ENCODE measurements at regions not wholly inside any gene's neighbourhood (a gene's known extent, or its start where the extent isn't known, plus 50 kb on each side); places are given as distances from the start of the nearest gene placed in this dataset.

GRCh38 chr17:13989138-13989537 lies 80.2 kb upstream of the COX10 start:
- Histone ChIP-seq H3K4me3 (no peak overlapping the region), H3K36me3 (no peaks in the 10 kb centered on the region), H3K4me1 (no peaks in the 10 kb centered on the region), H3K9me3 (no peaks in the 10 kb centered on the region), H3K27ac (no peak overlapping the region), H3K27me3 (no peaks in the 10 kb centered on the region)
- TF ChIP-seq CTCF (IDR thresholded peaks at IDR 0.05) (no peak), EP300 (IDR thresholded peaks at IDR 0.05) (no peak), POLR2A (IDR thresholded peaks at IDR 0.05) (no peak), POLR2AphosphoS5 (IDR thresholded peaks at IDR 0.05) (no peak)
- ATAC-seq, result no peak
- WGBS, 2 donors (ENCODE audit: low coverage in 1 of 2), result 63 to 85% methylated on average over 4 of the region's 4 CpGs

GRCh38 chr17:13993106-13993505 lies 76.2 kb upstream of the COX10 start:
- TF ChIP-seq CTCF (IDR thresholded peaks at IDR 0.05) (no peak), POLR2AphosphoS5 (IDR thresholded peaks at IDR 0.05) (no peak), EP300 (IDR thresholded peaks at IDR 0.05) (no peak), POLR2A (IDR thresholded peaks at IDR 0.05) (no peak)
- no peak for ATAC-seq
- 91% methylated on average over 5 of the region's 6 CpGs for WGBS, 2 donors (ENCODE audit: low coverage in 1 of 2)
- Histone ChIP-seq H3K9me3 (no peaks in the 10 kb centered on the region), H3K4me3 (no peak overlapping the region), H3K27ac (no peak overlapping the region), H3K27me3 (no peaks in the 10 kb centered on the region), H3K4me1 (peaks cover 0 to 7% (median 0%) of the 10 kb centered on the region in 3 donors), H3K36me3 (no peaks in the 10 kb centered on the region)

- ATAC-seq, result no peak
- 80 to 97% methylated on average over 2 to 6 of the region's 6 CpGs for WGBS, 2 donors (ENCODE audit: low coverage in 1 of 2)
- Histone ChIP-seq H3K4me3 (no peak overlapping the region), H3K4me1 (peaks cover 0 to 7% (median 0%) of the 10 kb centered on the region in 3 donors), H3K9me3 (no peaks in the 10 kb centered on the region), H3K36me3 (no peaks in the 10 kb centered on the region), H3K27me3 (no peaks in the 10 kb centered on the region), H3K27ac (no peak overlapping the region)
- TF ChIP-seq CTCF (IDR thresholded peaks at IDR 0.05) (no peak), POLR2A (IDR thresholded peaks at IDR 0.05) (no peak)
Observed at GRCh38 chr17:13994050-13994449, 75.3 kb upstream of the COX10 start.

GRCh38 chr17:13995856-13996271 lies 73.4 kb upstream of the COX10 start:
- H3K27ac ChIP-seq, result no peak overlapping the region
- TF ChIP-seq CTCF (IDR thresholded peaks at IDR 0.05) (no peak), EP300 (IDR thresholded peaks at IDR 0.05) (no peak), POLR2AphosphoS5 (IDR thresholded peaks at IDR 0.05) (no peak), POLR2A (IDR thresholded peaks at IDR 0.05) (no peak)
- H3K9me3 ChIP-seq, result no peaks in the 10 kb centered on the region
- H3K27me3 ChIP-seq, result no peaks in the 10 kb centered on the region
- 25 to 31% methylated on average over 4 of the region's 4 CpGs for WGBS, 2 donors (ENCODE audit: low coverage in 1 of 2)
- no peaks in the 10 kb centered on the region for H3K36me3 ChIP-seq
- ATAC-seq, result no peak
- no peak overlapping the region for H3K4me3 ChIP-seq
- H3K4me1 ChIP-seq, result peaks cover 0 to 7% (median 0%) of the 10 kb centered on the region in 3 donors

- 67 to 76% methylated on average over 5 to 7 of the region's 7 CpGs for WGBS, 2 donors (ENCODE audit: low coverage in 1 of 2)
- Histone ChIP-seq H3K4me1 (peaks cover 0 to 7% (median 0%) of the 10 kb centered on the region in 3 donors), H3K27ac (no peak overlapping the region), H3K36me3 (no peaks in the 10 kb centered on the region), H3K9me3 (no peaks in the 10 kb centered on the region), H3K4me3 (no peak overlapping the region), H3K27me3 (no peaks in the 10 kb centered on the region)
- no peak for ATAC-seq
- no peak for TF ChIP-seq CTCF (IDR thresholded peaks at IDR 0.05)
- TF ChIP-seq EP300 (IDR thresholded peaks at IDR 0.05), result no peak
- TF ChIP-seq POLR2AphosphoS5 (IDR thresholded peaks at IDR 0.05), result no peak
- TF ChIP-seq POLR2A (IDR thresholded peaks at IDR 0.05), result no peak
Observed at GRCh38 chr17:13996276-13996675, 73.0 kb upstream of the COX10 start.

All from gastroesophageal sphincter (tissue), 4 donors.